GM04503 (cell line): ENCODE measurements at regions not wholly inside any gene's neighbourhood (a gene's known extent, or its start where the extent isn't known, plus 50 kb on each side); places are given as distances from the start of the nearest gene placed in this dataset.
"Not testable (repeated sequence)": the region's sequence is repeated elsewhere in the genome, so short reads cannot be mapped to it uniquely, and the experiment has no call there.

ENCODE experiments used
- DNase-seq: peaks from one replicate; pipeline ENCODE4 v3.0.0-alpha.2; 2012; ENCODE audit warnings: low read depth

GRCh38 chr10:8283166-8283905 is 228.8 kb downstream of the GATA3 start:
- no peak for DNase-seq

- no peak for DNase-seq
These were observed 229.5 kb downstream of the GATA3 start for GRCh38 chr10:8283986-8284385.

- DNase-seq: not testable (repeated sequence)
These were observed 231.5 kb downstream of the GATA3 start for GRCh38 chr10:8285970-8286369.

GRCh38 chr10:8288600-8288999 is 234.1 kb downstream of the GATA3 start:
- DNase-seq: no peak

GRCh38 chr10:8289186-8289924 is 234.9 kb downstream of the GATA3 start:
- DNase-seq: no peak

- no peak for DNase-seq
These were observed 240.3 kb downstream of the GATA3 start for GRCh38 chr10:8294779-8295178.

GRCh38 chr10:8295311-8295710 is 240.8 kb downstream of the GATA3 start:
- no peak for DNase-seq

GRCh38 chr10:8296090-8296733 is 241.7 kb downstream of the GATA3 start:
- no peak for DNase-seq

GRCh38 chr10:8296734-8297101 is 242.2 kb downstream of the GATA3 start:
- DNase-seq: no peak

- no peak for DNase-seq
These were observed 242.6 kb downstream of the GATA3 start for GRCh38 chr10:8297107-8297506.

- no peak for DNase-seq
These were observed 243.5 kb downstream of the GATA3 start for GRCh38 chr10:8297959-8298358.

GRCh38 chr10:8298896-8299570 is 244.5 kb downstream of the GATA3 start:
- no peak for DNase-seq

GRCh38 chr10:8300925-8301324 is 246.4 kb downstream of the GATA3 start:
- no peak for DNase-seq

- DNase-seq: no peak
These were observed 246.8 kb downstream of the GATA3 start for GRCh38 chr10:8301333-8301732.

GRCh38 chr10:8301831-8302230 is 247.3 kb downstream of the GATA3 start:
- DNase-seq: no peak

- DNase-seq: no peak
These were observed 248.1 kb downstream of the GATA3 start for GRCh38 chr10:8302565-8302964.

GRCh38 chr10:8304861-8305260 is 250.4 kb downstream of the GATA3 start:
- DNase-seq: no peak

- no peak for DNase-seq
These were observed 251.6 kb downstream of the GATA3 start for GRCh38 chr10:8305876-8306652.

GRCh38 chr10:8306685-8307364 is 252.3 kb downstream of the GATA3 start:
- no peak for DNase-seq

- DNase-seq: no peak
These were observed 256.4 kb downstream of the GATA3 start for GRCh38 chr10:8310930-8311329.

- DNase-seq: no peak
These were observed 257.1 kb downstream of the GATA3 start for GRCh38 chr10:8311526-8312070.
